GM12872 (cell line): ENCODE measurements at regions not wholly inside any gene's neighbourhood (a gene's known extent, or its start where the extent isn't known, plus 50 kb on each side); places are given as distances from the start of the nearest gene placed in this dataset.

Source experiments
- CTCF ChIP-seq: IDR thresholded peaks from 3 replicates; pipeline ENCODE4 v1.5.1; 2011; ENCODE audit warnings: low read depth, mild to moderate bottlenecking, low read length, moderate library complexity; ENCODE audit not compliant: insufficient read depth

DNA sequence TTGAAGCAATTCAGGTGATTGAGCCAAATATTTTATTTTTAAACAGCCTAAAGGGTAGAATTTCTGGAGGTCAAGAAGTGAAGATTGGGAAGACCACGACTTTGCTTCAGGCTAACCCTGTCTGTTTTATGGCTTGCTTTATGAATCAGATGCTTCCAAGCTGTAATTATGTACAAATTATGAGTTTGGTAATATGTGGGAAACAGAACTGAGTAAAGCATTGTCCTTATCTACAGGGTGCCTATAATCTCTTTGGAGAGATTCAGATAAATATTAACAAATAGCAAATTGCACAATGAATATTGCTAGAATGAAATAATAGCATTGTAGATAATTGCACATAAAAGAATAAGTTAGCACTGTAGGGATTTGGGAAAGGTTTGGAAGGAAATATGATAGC, 539.4 kb upstream of the CDH2 start:
- no peak for TF ChIP-seq CTCF

DNA sequence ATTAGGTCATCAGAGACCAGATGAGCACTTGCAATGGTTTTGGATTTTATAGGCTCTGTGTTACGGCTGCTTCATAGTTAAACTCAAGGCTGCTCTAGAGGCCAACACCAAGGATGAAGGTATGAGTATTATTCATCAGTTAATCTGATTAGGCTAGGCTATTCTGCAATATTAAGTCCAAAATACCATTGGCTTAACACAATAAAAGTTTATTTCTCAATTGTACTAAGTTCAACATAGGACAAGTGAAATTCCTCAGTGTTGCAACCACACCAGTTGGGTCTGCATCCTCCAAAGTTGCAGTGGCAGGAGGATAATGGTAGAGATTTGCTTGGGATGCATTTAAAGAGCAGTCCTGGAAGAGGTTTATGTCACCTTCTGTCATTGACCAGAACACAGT, 538.3 kb upstream of the CDH2 start:
- no peak for TF ChIP-seq CTCF

DNA sequence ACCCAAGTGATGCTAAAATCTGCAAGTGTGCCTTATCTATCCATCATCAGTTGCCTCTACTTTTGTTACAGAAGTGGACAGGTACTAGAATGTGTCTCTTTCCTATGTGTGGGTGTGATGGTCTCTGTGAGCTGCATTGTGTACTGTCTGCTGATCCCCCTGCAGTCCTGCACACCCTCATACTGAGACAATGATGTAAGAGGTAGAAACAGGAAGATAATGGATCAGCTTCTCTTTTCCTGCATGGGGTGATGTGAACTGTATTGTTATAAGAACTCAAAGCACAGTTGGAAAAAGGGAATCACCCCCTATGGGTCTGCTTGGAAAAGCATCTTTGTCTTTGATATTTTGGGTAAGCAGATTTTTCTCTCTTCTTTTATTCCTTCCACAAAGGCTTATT, 537.6 kb upstream of the CDH2 start:
- no peak for TF ChIP-seq CTCF

GRCh38 chr18:28712796-28713425, 536.0 kb upstream of the CDH2 start:
- TF ChIP-seq CTCF = no peak

DNA sequence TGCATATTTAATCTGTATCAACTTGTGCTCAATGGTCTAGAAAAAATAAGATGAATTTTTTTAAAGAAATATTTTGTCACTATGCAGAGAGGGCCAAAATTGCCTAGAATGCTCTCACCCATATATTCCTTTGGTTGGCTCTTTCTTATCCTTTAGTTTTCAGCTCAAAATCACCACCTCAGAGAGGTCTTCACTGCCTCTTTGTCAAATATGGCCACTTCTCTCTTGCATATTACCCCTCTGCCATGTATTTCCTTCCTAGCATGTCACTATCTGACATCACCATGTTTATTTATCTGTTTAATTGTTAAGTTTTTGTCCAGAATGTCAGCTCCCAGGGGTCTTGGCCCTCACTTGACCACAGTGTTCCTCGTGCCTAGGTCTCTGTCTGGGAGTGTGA, 535.2 kb upstream of the CDH2 start:
- TF ChIP-seq CTCF = no peak

GRCh38 chr18:28711096-28711495, 534.2 kb upstream of the CDH2 start:
- TF ChIP-seq CTCF = no peak

DNA sequence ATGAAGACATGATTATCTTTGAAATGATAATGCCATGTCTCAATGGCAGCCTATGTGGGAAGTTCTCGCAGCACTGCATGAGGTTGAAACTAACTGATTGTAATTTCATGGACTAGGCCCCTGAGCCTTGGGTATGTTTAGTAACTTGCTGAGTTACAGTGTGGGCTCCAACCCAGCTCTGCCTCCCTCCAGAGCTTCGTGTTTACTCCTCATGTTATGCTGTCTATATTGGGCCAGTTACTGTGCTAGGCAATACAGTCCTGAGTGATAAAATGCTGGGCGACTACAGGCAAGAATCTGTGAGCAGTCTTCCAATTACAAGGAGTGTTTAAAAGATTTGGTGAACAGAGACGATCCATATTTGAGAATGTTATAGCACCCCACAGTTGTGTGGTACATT, 530.1 kb upstream of the CDH2 start:
- TF ChIP-seq CTCF = no peak
